ENCODE measurements at regions not wholly inside any gene's neighbourhood (a gene's known extent, or its start where the extent isn't known, plus 50 kb on each side); places are given as distances from the start of the nearest gene placed in this dataset.

DNA sequence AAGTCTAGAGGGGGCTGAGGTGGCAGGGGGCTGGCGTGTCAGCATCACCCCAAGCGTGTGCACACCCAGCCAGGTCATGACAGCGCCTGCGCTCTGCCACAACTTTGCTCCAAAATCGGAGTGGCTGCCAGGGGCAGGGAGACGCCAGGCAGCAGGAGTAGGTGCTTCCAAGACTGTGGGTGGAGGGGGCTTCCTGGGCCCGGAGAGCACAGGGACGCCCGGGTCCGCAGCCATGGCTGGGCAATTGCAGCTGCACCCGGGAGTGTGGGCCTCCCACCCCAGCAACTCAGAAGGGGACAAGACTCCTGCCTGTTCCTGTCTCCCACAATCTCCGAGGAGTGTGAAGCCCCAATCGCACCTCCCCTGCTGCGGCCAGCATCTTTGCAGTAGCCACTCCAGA is 53.1 kb upstream of the CYYR1 start:
- no peak overlapping the region for H3K4me2 ChIP-seq (replicated peaks; ENCODE audit: low read depth, low read length, poor library complexity, severe bottlenecking)
- Mint-ChIP-seq H3K27ac (no peak overlapping the region), H3K27me3 (no peaks in the 10 kb centered on the region), H3K4me1 (no peaks in the 10 kb centered on the region), H3K9me3 (ENCODE audit: insufficient read depth) (no peaks in the 10 kb centered on the region), H3K4me3 (no peak overlapping the region)
- intact Hi-C loops (cut with micrococcal nuclease): no loop called here
- POLR2A ChIA-PET: no interaction called here
- no peak overlapping the region for H3K27ac ChIP-seq (ENCODE audit: low read length in 2 of 2)
- 86% methylated on average over 8 of the region's 14 CpGs for WGBS (ENCODE audit: insufficient coverage)
- no peaks in the 10 kb centered on the region for H3K4me1 ChIP-seq (ENCODE audit: control insufficient read depth in 2 of 2, insufficient read depth in 2 of 2, low read length in 2 of 2)
- H3K9ac ChIP-seq (ENCODE audit: low read length): no peak overlapping the region
- no peaks in the 10 kb centered on the region for H3K36me3 ChIP-seq (replicated peaks in 1 of 2; ENCODE audit: control extremely low read depth in 1 of 2, control insufficient read depth in 1 of 2, extremely low read depth in 1 of 2, insufficient read depth in 2 of 2, low read length in 1 of 2)
- CTCF ChIA-PET: no interaction called here
- peaks cover 0 to 17% (median 0%) of the 10 kb centered on the region in 3 donors for H3K9me3 ChIP-seq (ENCODE audit: control extremely low read depth in 1 of 3, control insufficient read depth in 2 of 3, insufficient read depth in 1 of 3, low read length in 2 of 3)
- no peaks in the 10 kb centered on the region for H3K79me2 ChIP-seq (ENCODE audit: control insufficient read depth, insufficient read depth, low read length)
- H3K4me3 ChIP-seq (ENCODE audit: control extremely low read depth in 1 of 5, extremely low read depth in 1 of 5, insufficient read depth in 1 of 5, low read depth in 2 of 5, low read length in 4 of 5): no peak overlapping the region
- no peak for DNase-seq
- H2AFZ ChIP-seq (ENCODE audit: insufficient read depth, low read depth, low read length, poor library complexity, severe bottlenecking): no peak overlapping the region
- ATAC-seq (ENCODE audit: low read depth): no peak
- TF ChIP-seq EZH2 (IDR thresholded peaks at IDR 0.05; ENCODE audit: borderline replicate concordance, insufficient read depth, low read depth, low read length, poor library complexity, severe bottlenecking): no peak
- TF ChIP-seq, protein P1, sequence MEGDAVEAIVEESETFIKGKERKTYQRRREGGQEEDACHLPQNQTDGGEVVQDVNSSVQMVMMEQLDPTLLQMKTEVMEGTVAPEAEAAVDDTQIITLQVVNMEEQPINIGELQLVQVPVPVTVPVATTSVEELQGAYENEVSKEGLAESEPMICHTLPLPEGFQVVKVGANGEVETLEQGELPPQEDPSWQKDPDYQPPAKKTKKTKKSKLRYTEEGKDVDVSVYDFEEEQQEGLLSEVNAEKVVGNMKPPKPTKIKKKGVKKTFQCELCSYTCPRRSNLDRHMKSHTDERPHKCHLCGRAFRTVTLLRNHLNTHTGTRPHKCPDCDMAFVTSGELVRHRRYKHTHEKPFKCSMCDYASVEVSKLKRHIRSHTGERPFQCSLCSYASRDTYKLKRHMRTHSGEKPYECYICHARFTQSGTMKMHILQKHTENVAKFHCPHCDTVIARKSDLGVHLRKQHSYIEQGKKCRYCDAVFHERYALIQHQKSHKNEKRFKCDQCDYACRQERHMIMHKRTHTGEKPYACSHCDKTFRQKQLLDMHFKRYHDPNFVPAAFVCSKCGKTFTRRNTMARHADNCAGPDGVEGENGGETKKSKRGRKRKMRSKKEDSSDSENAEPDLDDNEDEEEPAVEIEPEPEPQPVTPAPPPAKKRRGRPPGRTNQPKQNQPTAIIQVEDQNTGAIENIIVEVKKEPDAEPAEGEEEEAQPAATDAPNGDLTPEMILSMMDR (IDR thresholded peaks at IDR 0.05): no peak
- no peaks in the 10 kb centered on the region for H4K20me1 ChIP-seq (ENCODE audit: control insufficient read depth, insufficient read depth, low read length, poor library complexity, severe bottlenecking)
- H3K27me3 ChIP-seq (replicated peaks in 1 of 4; ENCODE audit: control extremely low read depth in 1 of 4, control insufficient read depth in 3 of 4, insufficient read depth in 4 of 4, low read length in 3 of 4): no peaks in the 10 kb centered on the region

DNA sequence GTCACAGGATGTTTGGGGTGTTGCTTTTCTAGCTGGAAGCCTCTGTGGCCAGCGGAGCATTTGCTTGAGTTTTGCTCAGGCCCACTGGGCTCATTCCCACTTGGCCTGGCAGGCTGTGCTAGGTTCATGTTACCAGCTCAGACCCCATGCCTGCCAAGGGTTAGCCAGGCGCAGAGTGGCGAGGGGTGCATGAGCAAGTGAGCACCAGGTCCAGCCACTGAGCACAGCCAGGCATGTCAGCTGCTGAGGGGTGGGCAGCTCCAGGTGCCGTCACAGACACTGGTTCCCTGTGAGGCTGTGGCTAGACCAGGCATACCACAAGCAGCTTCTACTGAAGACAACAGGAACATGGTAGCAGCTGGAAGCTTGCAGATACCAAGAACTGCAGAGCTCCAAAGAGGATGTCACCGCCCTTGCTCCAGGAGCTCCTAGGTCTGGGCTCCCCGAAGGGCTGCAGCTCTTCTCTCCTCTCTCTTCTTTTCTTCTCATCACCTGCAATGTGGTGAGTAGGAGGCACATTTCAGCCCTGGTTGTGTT is 52.0 kb upstream of the CYYR1 start:
- ChIA-PET CTCF (interaction anchor here (0.9 kb wide), 1 partner anchor 13 kb away, joined by 3 read pairs; no protein-coding TSS in a partner anchor), POLR2A (no interaction called here)
- Mint-ChIP-seq H3K27me3 (no peaks in the 10 kb centered on the region), H3K4me3 (no peak overlapping the region), H3K9me3 (ENCODE audit: insufficient read depth) (no peaks in the 10 kb centered on the region), H3K4me1 (no peaks in the 10 kb centered on the region), H3K27ac (no peak overlapping the region)
- no peak overlapping the region for H3K9ac ChIP-seq (ENCODE audit: low read length)
- DNase-seq (no peak), ATAC-seq (ENCODE audit: low read depth) (no peak)
- no peak overlapping the region for H3K27ac ChIP-seq (ENCODE audit: low read length in 2 of 2)
- no peak overlapping the region for H2AFZ ChIP-seq (ENCODE audit: insufficient read depth, low read depth, low read length, poor library complexity, severe bottlenecking)
- no peak overlapping the region for H3K4me2 ChIP-seq (replicated peaks; ENCODE audit: low read depth, low read length, poor library complexity, severe bottlenecking)
- H3K4me3 ChIP-seq (ENCODE audit: control extremely low read depth in 1 of 5, extremely low read depth in 1 of 5, insufficient read depth in 1 of 5, low read depth in 2 of 5, low read length in 4 of 5): no peak overlapping the region
- H3K27me3 ChIP-seq (replicated peaks in 1 of 4; ENCODE audit: control extremely low read depth in 1 of 4, control insufficient read depth in 3 of 4, insufficient read depth in 4 of 4, low read length in 3 of 4): no peaks in the 10 kb centered on the region
- TF ChIP-seq, protein P1 (IDR thresholded peaks at IDR 0.05): no peak
- TF ChIP-seq EZH2 (IDR thresholded peaks at IDR 0.05; ENCODE audit: borderline replicate concordance, insufficient read depth, low read depth, low read length, poor library complexity, severe bottlenecking): no peak
- no peaks in the 10 kb centered on the region for H3K36me3 ChIP-seq (replicated peaks in 1 of 2; ENCODE audit: control extremely low read depth in 1 of 2, control insufficient read depth in 1 of 2, extremely low read depth in 1 of 2, insufficient read depth in 2 of 2, low read length in 1 of 2)
- 72% methylated on average over 4 of the region's 6 CpGs for WGBS (ENCODE audit: insufficient coverage)
- no peaks in the 10 kb centered on the region for H3K79me2 ChIP-seq (ENCODE audit: control insufficient read depth, insufficient read depth, low read length)
- H3K9me3 ChIP-seq (ENCODE audit: control extremely low read depth in 1 of 3, control insufficient read depth in 2 of 3, insufficient read depth in 1 of 3, low read length in 2 of 3): peaks cover 0 to 17% (median 0%) of the 10 kb centered on the region in 3 donors
- intact Hi-C loops (cut with micrococcal nuclease): no loop called here
- no peaks in the 10 kb centered on the region for H4K20me1 ChIP-seq (ENCODE audit: control insufficient read depth, insufficient read depth, low read length, poor library complexity, severe bottlenecking)
- H3K4me1 ChIP-seq (ENCODE audit: control insufficient read depth in 2 of 2, insufficient read depth in 2 of 2, low read length in 2 of 2): no peaks in the 10 kb centered on the region

All from B cell (primary cell).